ENCODE measurements at regions not wholly inside any gene's neighbourhood (a gene's known extent, or its start where the extent isn't known, plus 50 kb on each side); places are given as distances from the start of the nearest gene placed in this dataset.
A peak's percentile ranks its signal among the peaks of the same experiment; 100 is the strongest.
"Not testable (repeated sequence)": the region's sequence is repeated elsewhere in the genome, so short reads cannot be mapped to it uniquely, and the experiment has no call there.

DNA sequence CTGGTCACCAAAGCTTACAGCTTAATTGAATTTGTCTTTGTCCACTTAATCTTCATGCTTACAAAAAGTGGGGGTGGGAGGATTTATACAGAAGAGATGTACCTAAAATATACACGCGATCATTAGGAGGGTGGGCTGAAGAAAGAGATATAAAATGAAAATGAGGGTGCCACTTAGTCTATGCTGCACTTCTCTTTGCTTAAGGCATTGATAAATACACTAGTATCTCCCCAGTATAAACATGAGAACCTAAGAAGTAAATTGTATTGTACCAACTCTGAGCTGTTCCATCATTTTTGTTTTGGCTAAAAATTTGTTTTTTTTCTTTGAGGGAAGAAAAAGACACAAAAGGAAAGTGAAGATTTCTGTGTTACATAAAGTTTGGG, 170.8 kb upstream of the ZNF217 start:
- no peak for DNase-seq

DNA sequence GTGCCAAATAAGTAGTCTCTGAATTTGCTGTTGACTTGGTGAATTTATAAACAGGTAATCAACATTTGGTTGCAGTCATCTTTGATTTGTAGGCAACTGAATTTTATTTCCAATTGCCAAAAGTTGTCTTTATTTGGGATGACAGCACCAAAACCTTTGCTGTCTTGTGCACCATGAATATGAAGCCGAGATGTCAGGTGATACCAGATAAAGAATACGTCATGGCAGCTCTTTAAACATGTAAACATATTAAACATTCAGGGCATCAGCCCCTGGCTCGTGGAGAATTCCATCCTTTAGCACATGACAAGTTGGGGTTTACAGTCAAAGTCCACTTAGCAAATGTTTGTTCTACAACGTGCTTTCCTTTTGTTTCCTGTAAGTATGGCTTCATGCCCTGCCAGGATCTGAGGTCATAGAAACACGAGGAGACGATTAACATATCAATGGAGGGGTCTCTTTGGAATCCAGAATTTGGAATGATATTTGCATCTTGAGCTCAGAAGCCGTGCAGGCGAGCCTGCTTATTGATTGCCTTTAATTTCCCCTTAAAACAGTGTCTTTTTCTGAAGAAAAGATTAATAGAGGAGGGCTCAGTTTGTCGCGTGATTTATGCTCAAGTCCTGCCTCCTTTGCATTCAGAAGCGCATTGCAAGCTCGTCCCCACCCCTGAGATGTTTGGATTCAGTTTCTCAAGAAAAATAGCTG, 170.2 kb upstream of the ZNF217 start:
- no peak for DNase-seq

DNA sequence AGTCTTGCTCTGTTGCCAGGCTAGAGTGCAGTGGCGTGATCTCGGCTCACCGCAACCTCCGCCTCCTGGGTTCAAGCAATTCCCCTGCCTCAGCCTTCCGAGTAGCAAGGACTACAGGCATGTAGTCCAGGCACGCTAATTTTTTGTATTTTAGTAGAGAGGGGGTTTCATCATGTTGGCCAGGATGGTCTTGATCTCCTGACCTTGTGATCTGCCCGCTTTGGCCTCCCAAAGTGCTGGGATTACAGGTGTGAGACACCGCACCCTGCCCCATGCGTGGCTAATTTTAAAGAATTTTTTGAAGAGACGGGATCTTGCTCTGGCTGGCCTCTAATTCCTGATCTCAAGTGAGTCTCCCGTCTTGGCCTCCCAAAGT, 168.8 kb upstream of the ZNF217 start:
- not testable (repeated sequence) for DNase-seq

DNA sequence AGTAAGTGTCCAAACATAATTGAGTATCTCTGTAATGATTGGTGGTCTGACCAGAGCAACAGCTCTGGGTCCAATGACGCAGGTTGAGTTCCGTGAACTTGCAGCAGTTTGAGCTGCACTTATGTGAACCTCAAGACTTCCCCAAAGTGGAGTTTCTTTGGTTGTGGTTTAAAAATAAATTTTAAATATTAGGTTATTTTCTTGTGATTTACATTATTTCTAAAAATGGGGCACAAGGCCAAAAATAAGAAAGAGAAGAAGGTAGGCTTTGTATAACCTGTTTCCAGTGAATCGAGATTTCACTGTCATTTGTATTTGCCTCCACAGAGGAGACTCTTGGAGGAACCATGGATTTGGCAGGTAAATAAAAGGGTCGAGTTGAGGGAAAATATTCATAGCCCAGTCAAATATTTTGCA, 166.4 kb upstream of the ZNF217 start:
- no peak for DNase-seq

DNA sequence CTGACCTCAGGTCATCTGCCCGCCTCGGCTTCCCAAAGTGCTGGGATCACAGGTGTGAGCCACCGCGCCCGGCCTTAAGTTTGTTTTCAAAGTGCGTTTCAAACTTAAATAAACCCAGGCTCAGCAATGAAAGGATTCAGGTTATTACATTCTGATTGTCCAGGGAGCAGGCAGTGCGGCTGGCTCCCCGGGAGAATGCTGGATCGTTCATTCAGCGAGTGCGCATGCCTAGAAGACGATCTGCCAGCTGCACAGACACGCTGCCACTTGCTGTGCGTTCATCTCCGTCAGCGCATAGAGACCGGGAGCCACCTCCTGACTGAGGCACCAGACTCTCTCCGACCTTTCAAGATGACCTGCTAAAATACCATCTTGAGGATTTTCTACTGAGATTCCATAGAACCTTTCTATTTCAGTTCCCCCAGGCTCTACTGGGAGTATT, 163.9 kb upstream of the ZNF217 start:
- DNase-seq = no peak

DNA sequence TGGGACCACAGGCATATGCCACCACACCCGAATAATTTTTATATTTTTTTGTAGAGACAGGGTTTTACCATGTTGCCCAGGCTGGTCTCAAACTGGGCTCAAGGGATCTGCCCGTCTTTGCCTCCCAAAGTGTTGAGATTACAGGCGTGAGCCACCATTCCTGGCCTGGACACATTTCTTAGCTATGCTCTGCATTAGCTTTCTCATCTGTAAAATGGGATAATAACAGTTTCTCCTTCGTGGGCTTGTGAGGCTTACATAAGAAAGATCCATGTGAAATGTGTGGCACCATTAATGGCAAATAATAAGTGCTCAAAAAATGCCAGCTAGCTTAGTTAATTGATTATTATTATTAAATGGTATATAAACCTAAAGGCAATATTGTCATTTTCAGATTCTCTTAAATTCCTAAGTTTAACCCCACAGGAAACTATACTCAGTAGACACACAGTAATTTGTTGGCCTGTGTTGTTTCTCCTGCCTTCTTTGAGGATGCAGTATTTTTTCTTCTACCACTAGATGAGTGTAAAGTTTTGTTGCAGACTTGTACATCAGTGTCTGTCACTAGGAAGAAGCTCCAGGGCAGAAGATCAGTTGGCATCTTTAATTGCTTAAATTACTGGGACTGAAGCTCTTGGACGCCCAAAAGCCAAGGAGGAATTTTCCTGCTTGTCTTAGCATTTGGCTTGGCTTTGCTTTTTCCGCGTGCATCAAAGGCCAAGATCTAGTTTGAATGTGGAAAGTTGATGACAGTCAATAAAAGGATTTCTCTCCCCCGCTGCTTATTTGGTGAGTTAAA, 162.3 kb upstream of the ZNF217 start:
- no peak for DNase-seq

DNA sequence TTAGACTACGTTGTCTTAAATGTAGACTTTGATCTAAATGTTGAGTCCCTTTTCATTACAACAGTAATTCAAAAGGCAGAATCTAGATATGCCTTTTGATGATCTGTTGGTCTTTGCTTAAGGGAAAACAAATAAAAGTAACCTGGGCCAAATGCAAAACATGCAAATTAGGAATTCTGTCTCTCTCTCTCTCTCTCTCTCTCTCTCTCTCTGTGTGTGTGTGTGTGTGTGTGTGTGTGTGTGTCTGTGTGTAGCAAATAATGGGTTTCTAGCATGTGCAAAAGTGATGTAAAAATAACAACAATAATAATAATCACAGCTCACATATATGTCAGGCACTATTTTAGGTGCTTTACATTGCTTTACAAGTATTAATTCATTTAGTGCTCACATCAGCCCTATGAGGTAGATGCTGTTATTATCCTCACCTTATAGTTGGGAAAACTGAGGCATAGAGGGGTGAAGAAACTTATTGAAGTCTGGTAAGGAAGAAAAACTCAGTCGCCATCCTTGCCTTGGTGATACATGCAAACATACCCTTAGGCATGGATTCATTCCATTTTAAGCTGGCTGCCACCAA, 160.3 kb upstream of the ZNF217 start:
- DNase-seq = no peak

DNA sequence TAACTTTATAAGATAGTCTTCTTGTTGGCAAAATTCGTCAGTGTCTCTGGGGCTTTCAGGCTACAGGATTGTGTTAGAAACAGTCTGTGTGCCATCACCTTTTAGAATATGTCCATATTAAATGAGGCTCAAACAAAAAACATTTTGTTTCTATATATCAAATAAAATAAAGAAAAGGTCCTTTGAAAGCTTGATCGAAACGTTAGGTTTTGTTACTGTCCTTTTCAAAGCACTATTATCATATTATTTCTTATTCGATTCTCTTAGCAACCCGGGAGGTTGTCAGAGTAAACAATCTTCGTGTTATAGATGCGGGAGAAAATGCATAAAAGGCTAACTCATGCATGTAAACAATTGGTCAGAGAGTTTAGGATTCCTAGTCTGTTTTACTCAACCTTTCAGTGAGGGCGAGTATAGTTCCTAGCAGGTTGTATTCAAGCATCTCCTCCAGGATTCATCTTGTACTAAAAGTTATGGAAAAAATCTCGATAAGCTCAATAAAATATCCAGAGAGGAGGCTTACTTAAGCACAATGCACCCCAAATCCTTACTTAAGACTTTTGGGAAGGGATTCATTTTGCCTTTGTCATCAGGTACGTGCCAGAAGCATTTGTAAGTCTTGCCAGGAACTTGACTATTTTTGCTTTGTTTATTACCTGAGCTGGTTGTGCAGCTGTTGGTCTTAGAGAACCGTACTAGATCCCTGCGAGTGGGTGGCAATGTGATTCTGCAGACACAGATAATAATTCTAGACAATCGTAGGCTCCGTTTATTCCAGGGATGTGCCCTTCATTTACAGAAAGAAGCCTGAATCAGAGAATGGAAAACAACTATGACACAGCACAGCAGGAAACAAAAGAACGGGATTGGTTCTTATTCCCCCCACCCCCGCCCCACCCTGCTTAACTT, 159.6 kb upstream of the ZNF217 start:
- no peak for DNase-seq

DNA sequence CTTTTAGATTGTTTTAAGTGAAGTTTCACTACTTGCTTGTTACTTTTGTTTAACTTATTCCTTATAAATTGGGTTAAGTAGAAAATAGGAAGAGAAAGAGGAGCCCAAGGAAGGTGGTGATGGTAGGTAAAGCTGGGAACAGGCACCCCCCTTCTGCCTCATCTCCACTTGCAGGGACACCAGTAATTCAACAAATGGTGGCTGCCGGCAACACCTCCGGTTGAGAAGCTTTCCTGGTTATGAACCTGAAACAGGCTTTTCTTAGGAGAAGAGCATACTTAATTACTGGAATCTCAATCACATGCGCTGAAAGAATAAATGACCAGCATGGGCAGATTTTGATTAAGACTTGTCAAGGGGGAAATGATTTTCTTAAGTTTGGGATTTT, 158.9 kb upstream of the ZNF217 start:
- no peak for DNase-seq

DNA sequence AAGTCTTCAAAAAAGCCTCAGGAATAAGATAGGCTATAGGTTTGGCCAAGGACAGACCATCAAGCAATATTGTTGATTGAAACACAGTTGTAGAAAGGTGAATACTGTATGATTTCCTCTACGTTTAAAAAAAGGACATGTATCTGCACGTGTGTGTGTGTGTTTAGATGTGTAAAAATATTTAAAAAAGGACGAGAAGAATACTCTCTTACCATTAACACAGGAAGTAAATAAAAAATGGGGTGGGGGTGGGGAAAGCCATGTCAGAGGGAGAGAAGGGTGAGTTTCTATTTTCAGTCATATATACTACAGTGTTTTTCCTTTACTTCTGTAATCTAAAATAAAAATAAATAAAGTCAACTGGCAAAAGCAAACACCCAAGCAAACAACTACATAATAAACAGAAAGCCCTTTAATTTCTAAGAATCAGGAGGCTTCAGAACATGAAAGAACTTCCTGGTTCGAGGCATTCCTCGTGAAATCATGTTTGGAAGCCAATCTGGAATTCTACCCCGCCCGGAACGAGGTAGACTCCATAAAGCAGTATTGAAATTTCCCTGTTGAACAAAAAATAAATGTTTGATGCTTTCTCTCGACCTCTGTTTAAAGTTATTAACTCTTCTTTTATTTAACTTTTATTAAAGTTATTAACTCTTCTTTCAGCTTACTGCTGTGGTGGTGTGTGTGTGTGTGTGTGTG, 158.1 kb upstream of the ZNF217 start:
- no peak for DNase-seq

DNA sequence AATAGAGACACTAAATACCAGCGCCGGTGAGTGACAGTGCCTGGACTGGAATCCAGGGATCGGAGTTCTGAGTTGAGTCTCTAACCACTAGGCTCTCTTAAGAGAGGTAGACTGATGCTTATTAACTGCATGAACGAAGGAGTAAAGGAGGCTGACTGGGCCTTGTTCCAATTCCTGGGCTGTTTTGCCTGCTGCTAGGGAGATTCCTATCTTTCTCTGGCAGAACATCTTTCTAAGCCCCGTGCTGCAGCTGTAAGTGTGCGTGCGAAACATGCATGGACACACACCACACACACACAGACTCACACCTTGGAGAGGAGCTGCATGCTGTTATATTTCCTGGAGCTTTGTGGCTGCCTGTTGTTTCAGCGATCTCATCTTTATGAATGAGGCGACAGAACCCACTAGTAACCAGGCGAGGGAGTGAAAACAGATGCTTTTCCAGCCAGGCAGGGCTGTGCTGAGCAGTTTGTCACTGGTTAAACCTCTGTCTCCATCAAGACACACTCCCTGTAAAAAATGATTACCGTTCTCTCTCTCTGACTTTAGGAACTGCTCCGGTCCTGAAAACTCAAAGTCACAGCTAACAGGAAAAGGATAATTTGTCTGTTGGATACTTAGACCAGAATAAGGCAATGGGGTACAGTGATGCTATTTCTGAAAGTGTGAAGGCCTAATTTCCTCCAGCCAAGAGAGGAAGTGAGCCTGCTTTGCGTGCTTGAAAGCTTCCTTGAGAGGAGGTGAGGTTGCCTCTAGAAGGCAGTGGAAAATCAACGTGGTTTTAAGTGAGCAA, 157.4 kb upstream of the ZNF217 start:
- peak; percentile 34 for DNase-seq

DNA sequence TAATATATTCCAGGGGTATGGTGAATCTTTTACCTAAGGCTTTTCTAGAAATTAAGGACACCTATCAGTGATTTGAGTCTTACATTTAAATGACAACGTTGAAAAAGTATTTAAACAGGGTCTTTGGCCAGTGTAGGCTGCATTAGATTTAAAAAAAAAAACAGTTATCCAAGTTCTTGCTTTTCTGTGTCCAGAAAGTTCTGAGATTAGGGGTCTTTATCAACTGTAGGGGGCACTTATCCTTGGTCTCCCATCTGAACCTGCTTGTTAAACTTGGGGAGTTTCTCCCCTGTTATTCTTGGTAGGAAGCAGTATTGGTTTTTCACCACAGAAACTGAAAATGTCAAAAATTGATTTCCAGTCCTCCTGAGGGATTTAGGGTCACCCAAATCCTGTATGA, 155.9 kb upstream of the ZNF217 start:
- DNase-seq = no peak

DNA sequence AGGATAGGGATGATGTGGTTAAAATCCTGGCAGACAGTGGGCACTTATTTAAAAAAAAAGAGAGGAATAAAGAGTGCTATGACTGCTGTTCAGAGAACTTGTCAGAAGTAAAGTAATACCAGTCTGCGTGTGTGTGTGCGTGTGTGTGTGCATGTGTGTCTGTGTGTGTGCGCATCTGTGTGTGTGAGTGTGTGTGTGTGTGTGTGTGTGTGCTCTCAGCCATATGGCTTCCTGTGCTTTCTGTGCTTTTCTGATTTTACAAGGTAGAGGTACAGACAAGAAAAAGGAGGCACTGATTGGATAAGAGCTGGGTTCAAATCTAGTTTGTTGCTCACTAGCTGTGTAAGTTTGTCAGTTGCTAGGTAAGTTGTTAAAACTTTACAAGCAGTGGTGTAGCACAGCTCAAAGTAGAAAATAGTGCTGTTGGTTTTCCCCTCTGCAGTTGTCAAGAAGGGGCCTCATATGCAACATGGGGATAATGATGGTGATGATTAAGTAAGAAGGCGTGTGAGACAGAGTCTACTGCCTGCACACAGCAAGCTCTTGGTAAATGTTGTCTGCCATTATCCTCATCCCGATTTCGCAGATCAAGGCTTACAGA, 155.3 kb upstream of the ZNF217 start:
- DNase-seq = no peak

DNA sequence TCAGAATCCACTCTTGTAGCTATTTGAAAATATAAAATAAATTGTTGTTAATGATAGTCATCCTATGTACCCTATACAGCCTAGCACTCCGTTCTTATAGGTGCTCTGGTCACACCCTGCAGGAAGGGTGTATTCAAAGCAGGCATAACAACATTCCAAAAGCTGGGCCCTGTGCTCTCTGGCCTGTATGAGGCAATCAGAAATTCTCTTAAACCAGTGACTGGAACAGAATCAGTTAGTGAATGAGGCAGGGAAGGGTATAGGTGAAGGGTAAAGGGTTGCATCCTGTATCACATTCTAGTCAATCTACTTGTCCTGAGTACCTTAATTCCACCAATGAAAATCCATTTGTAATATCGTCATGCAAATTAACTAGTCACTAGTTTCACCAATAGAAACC, 154.5 kb upstream of the ZNF217 start:
- no peak for DNase-seq

DNA sequence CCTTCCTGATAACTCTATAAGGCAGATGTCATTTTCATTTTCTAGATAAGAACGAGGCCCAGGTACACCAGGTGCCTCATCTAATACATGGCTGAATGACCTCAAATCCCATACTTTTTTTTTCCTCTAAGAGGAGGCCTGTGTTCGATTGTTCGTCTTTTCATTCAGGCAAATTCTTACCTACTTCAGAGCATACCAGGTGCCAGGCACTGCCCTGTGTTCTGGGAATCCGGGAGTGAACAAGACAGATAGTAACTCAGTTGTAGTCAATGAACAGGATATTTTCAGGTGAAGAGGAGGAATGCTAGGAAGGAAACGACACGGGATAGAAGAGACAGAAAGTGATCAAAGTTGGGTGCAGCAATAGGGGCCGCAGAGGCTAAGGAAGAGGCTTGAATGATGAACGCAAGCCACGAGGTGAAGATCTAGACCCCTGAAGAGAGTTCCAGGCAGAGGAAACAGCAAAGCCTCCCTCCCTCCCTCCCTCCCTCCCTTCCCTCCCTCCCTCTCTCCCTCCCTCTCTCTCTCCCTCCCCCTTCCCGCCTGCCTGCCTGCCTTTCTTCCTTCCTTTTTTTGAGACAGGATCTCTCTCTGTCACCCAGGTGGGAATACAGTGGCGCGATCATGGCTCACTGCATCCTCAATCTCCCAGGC, 150.1 kb upstream of the ZNF217 start:
- DNase-seq = no peak

DNA sequence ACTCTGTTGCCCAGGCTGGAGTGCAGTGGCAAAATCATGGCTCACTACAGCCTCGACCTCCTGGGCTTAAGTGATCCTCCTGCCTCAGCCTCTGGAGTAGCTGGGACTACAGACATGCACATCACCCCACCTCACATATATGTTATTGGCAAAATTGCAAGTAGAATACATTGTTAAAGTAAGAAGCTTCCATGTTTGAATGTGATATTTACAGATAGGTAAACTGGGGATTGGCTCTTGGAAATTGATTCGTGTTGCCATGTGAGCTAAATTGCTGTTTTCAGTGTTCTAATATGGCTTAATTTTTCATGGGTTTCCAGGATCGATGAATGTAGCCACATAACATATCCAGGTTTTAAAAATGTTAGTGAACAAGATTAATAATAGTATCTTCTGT, 149.0 kb upstream of the ZNF217 start:
- no peak for DNase-seq

DNA sequence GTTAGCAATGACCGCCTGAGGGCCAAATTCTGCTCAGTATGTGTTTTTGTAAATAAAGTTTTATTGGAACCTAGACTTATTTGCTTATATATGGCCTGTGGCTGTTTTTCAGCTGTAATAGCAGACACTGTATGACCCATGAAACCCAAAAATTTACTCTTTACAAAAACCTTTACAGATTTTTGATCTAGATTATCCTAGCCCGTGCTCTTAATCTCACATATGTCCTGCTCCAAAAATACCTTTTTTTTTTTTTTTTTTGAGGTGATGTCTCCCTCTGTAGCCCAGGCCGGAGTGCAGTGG, 148.0 kb upstream of the ZNF217 start:
- no peak for DNase-seq

DNA sequence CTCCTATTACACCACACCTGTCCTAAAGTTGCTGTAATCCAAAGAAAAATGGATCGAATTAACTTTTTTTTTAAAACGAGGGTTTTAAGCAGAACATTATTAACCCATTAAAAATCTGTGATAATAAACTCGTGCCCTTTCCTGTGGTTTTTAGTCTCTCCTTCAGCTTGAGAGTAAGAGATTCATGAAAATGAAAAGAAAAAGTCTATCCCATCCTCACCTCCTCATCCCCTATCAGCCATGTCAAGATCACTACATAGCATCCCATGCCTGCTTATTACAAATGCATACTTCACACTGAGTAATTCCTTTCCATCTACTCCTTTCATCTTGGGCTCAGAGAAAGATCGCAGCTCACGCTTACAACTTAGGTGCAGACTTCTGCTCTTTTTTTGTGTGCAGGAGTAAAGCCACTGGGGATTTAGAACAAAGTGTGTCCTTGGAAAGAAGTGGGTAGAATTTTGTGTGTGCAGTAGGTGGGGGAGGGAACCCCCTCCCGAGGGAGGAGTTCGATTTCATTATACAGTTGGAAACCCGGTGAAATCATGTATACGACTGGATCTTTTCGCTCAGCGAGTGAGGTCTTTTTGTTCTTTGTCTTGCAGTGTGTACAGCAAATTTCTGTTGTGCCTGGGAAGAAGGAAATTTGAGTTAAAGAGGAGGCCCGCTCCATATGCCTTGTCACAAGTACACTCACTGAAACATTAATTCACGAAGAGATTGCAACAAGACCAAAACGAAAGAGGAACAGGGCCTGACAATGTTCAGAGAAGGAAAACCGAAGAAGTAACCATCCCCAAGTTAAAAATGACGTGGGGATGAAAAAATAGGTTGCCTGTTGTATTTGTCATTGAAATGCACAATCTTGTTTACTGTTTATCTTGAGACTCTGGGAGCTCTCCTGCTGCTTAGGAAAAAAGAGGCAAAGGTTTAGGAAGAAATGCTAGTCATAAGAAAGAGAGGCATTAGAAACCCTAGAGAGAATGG, 146.5 kb upstream of the ZNF217 start:
- no peak for DNase-seq
